Activated naive CD8-positive, alpha-beta T cell treated with anti-CD3 and anti-CD28 coated beads, Interleukin-2, amount 10 ng/mL, durations not matched to agents 7 days and 5 days (primary cell): ENCODE measurements at regions not wholly inside any gene's neighbourhood (a gene's known extent, or its start where the extent isn't known, plus 50 kb on each side); places are given as distances from the start of the nearest gene placed in this dataset.

Source experiments
- ATAC-seq: fragments of 150-1000 bp; cut with Tn5 transposase; one replicate; pipeline ENCODE4 v1.10.0; 2021; ENCODE audit warnings: low read depth, moderate library complexity
- POLR2A ChIA-PET: fragments of 350-600 bp; sonication (Branson Sonifier 250); formaldehyde crosslinking; loops from one replicate; lab custom pipeline; 2021; ENCODE audit warnings: antibody characterized with exemption; lab: Charles Lee
- DNase-seq: peaks from one replicate; pipeline ENCODE4 v3.0.0; 2021
- H3K27ac Mint-ChIP-seq: one replicate; pipeline ENCODE4 v1.8.0; 2022; ENCODE audit warnings: mild to moderate bottlenecking, mixed read lengths
- H3K27me3 Mint-ChIP-seq: one replicate; pipeline ENCODE4 v1.8.0; 2022; ENCODE audit warnings: mild to moderate bottlenecking, moderate library complexity, mixed read lengths
- H3K36me3 Mint-ChIP-seq: one replicate; pipeline ENCODE4 v1.8.0; 2021; ENCODE audit warnings: mild to moderate bottlenecking, mixed read lengths
- H3K4me1 Mint-ChIP-seq: one replicate; pipeline ENCODE4 v1.8.0; 2021; ENCODE audit warnings: mixed read lengths
- H3K4me3 Mint-ChIP-seq: one replicate; pipeline ENCODE4 v1.8.0; 2022; ENCODE audit warnings: mild to moderate bottlenecking, moderate library complexity, mixed read lengths
- H3K9me3 Mint-ChIP-seq: one replicate; pipeline ENCODE4 v1.8.0; 2021; ENCODE audit warnings: mixed read lengths

DNA sequence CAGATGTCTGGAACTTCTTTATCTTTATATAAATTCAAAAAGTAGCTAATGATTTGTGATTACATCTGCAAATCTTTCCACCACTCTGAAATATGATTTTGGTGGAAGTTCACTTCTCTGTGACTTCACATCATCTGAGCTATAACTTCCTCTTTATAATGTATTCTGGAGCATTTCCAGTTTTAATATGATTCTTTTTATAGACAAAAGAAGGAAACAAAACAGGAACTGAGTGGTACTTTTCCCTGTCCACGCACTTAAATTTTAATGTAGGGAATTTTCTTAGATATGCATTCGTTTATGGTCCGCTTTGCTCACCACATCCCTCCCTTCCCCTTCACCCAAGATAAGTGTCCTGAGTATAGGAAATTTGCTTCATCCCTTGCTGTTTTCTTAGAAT lies 333.5 kb downstream of the CHSY3 start:
- POLR2A ChIA-PET, result no interaction called here
- no peaks in the 10 kb centered on the region for H3K9me3 Mint-ChIP-seq
- no peak overlapping the region for H3K4me3 Mint-ChIP-seq
- H3K27me3 Mint-ChIP-seq, result no peaks in the 10 kb centered on the region
- no peaks in the 10 kb centered on the region for H3K36me3 Mint-ChIP-seq
- ATAC-seq (no peak), DNase-seq (no peak)
- no peaks in the 10 kb centered on the region for H3K4me1 Mint-ChIP-seq
- H3K27ac Mint-ChIP-seq, result no peak overlapping the region
